ENCODE measurements at regions not wholly inside any gene's neighbourhood (a gene's known extent, or its start where the extent isn't known, plus 50 kb on each side); places are given as distances from the start of the nearest gene placed in this dataset.

- TF ChIP-seq POLR2A (IDR thresholded peaks at IDR 0.05) (no peak), POLR2AphosphoS5 (IDR thresholded peaks at IDR 0.05) (no peak), CTCF (IDR thresholded peaks at IDR 0.05) (no peak)
Measured at GRCh38 chr3:87975716-87976115, 83.1 kb downstream of the CGGBP1 start.
